Sigmoid colon (tissue), 6 donors: ENCODE measurements at regions not wholly inside any gene's neighbourhood (a gene's known extent, or its start where the extent isn't known, plus 50 kb on each side); places are given as distances from the start of the nearest gene placed in this dataset.

ENCODE experiments used
- DNase-seq: peaks from one replicate; pipeline ENCODE4 v3.0.0-alpha.2; 2019
- H3K27ac ChIP-seq, 4 donors: fragments of 200-600 bp; sonication (generic); one replicate each; pipeline ENCODE4 v1.5.1; 2016 to 2019; ENCODE audit warnings: mild to moderate bottlenecking in 1 of 4
- H3K27me3 ChIP-seq, 3 donors: fragments of 200-600 bp; sonication (generic); one replicate each; pipeline ENCODE4 v1.5.1; 2019; ENCODE audit warnings: mild to moderate bottlenecking in 1 of 3
- H3K36me3 ChIP-seq, 4 donors: fragments of 200-600 bp; sonication (generic); one replicate each; pipeline ENCODE4 v1.5.1; 2016 to 2019
- H3K4me1 ChIP-seq, 4 donors: fragments of 200-600 bp; sonication (generic); one replicate each; pipeline ENCODE4 v1.5.1; 2017 to 2019
- H3K4me3 ChIP-seq, 4 donors: fragments of 200-600 bp; sonication (generic); one replicate each; pipeline ENCODE4 v1.5.1; 2017 to 2019; ENCODE audit warnings: mild to moderate bottlenecking in 2 of 4, moderate library complexity in 1 of 4
- H3K9me3 ChIP-seq, 4 donors: fragments of 200-600 bp in 3 of 4; sonication (generic) in 3 of 4; one replicate each; pipeline versions ENCODE4 v1.5.1 to v1.6.1; 2013 to 2019
- CTCF ChIP-seq, 4 experiments: fragments of 450-650 bp in 3 of 4; fragments of 200-600 bp in 1 of 4; IDR thresholded peaks; one replicate each; pipeline ENCODE4 v1.5.1; 2016 to 2019; ENCODE audit warnings: antibody characterized with exemption in 4 of 4, mild to moderate bottlenecking in 3 of 4, moderate library complexity in 2 of 4
- EP300 ChIP-seq, 4 donors: sonication (generic); formaldehyde crosslinking; IDR thresholded peaks; one replicate each; pipeline ENCODE4 v1.6.1; 2017; ENCODE audit warnings: antibody characterized with exemption in 4 of 4
- POLR2A ChIP-seq, 2 donors: fragments of 450-650 bp; IDR thresholded peaks; one replicate each; pipeline ENCODE4 v1.6.1; 2016; ENCODE audit warnings: antibody characterized with exemption in 2 of 2, mild to moderate bottlenecking in 2 of 2, moderate library complexity in 2 of 2
- POLR2AphosphoS5 ChIP-seq, 4 donors: sonication (generic); formaldehyde crosslinking; IDR thresholded peaks; one replicate each; pipeline ENCODE4 v1.6.1; 2017; ENCODE audit warnings: antibody characterized with exemption in 4 of 4
- WGBS, 2 donors: extraction: QIAGEN DNeasy Blood & Tissue Kit; methylation state at CpG; one replicate each; pipeline ENCODE4 v1.1.7; 2013; 5-methylcytosine and 5-hydroxymethylcytosine counted together
- intact Hi-C: fragments of 100-400 bp; cut with DNase I; formaldehyde crosslinking; loops from one replicate; pipeline ENCODE4 v1.15.1; 2023
- donor health status: healthy with polysubstance abuse.
- donor health status: healthy.

- Histone ChIP-seq H3K27ac (no peak overlapping the region), H3K36me3 (no peaks in the 10 kb centered on the region), H3K4me3 (no peak overlapping the region), H3K9me3 (no peaks in the 10 kb centered on the region), H3K27me3 (no peaks in the 10 kb centered on the region), H3K4me1 (no peaks in the 10 kb centered on the region)
- 87 to 94% methylated on average over 8 of the region's 8 CpGs for WGBS, 2 donors
- intact Hi-C loops, result no loop called here
- TF ChIP-seq POLR2A (IDR thresholded peaks at IDR 0.05) (no peak), POLR2AphosphoS5 (IDR thresholded peaks at IDR 0.05) (no peak), CTCF (IDR thresholded peaks at IDR 0.05) (no peak), EP300 (IDR thresholded peaks at IDR 0.05) (no peak)
- DNase-seq, result no peak
Measured at GRCh38 chr18:60925892-60926291, 407.3 kb upstream of the CDH20 start.

GRCh38 chr18:60929966-60930365, 403.3 kb upstream of the CDH20 start:
- 80 to 82% methylated on average over 3 of the region's 3 CpGs for WGBS, 2 donors
- DNase-seq, result no peak
- H3K4me3 ChIP-seq, result no peak overlapping the region
- H3K36me3 ChIP-seq, result no peaks in the 10 kb centered on the region
- no peaks in the 10 kb centered on the region for H3K27me3 ChIP-seq
- H3K9me3 ChIP-seq, result no peaks in the 10 kb centered on the region
- H3K4me1 ChIP-seq, result no peaks in the 10 kb centered on the region
- TF ChIP-seq POLR2AphosphoS5 (IDR thresholded peaks at IDR 0.05) (no peak), EP300 (IDR thresholded peaks at IDR 0.05) (no peak), POLR2A (IDR thresholded peaks at IDR 0.05) (no peak), CTCF (IDR thresholded peaks at IDR 0.05) (no peak)
- no peak overlapping the region for H3K27ac ChIP-seq
- intact Hi-C loops, result no loop called here

GRCh38 chr18:60935041-60935910, 398.0 kb upstream of the CDH20 start:
- no peaks in the 10 kb centered on the region for H3K4me1 ChIP-seq
- DNase-seq, result no peak
- no peak overlapping the region for H3K27ac ChIP-seq
- H3K4me3 ChIP-seq, result no peak overlapping the region
- intact Hi-C loops, result no loop called here
- H3K27me3 ChIP-seq, result no peaks in the 10 kb centered on the region
- H3K9me3 ChIP-seq, result no peaks in the 10 kb centered on the region
- no peaks in the 10 kb centered on the region for H3K36me3 ChIP-seq
- TF ChIP-seq EP300 (IDR thresholded peaks at IDR 0.05) (no peak), CTCF (IDR thresholded peaks at IDR 0.05) (no peak), POLR2A (IDR thresholded peaks at IDR 0.05) (no peak), POLR2AphosphoS5 (IDR thresholded peaks at IDR 0.05) (no peak)
- 42 to 65% methylated on average over 5 of the region's 5 CpGs for WGBS, 2 donors

GRCh38 chr18:60936101-60936500, 397.1 kb upstream of the CDH20 start:
- no peak overlapping the region for H3K4me3 ChIP-seq
- H3K9me3 ChIP-seq, result no peaks in the 10 kb centered on the region
- H3K27me3 ChIP-seq, result no peaks in the 10 kb centered on the region
- TF ChIP-seq CTCF (IDR thresholded peaks at IDR 0.05) (no peak), POLR2A (IDR thresholded peaks at IDR 0.05) (no peak), POLR2AphosphoS5 (IDR thresholded peaks at IDR 0.05) (no peak)
- no peak overlapping the region for H3K27ac ChIP-seq
- H3K36me3 ChIP-seq, result no peaks in the 10 kb centered on the region
- no peak for DNase-seq
- intact Hi-C loops, result no loop called here
- no peaks in the 10 kb centered on the region for H3K4me1 ChIP-seq

- H3K4me3 ChIP-seq, result no peak overlapping the region
- no peak for DNase-seq
- no peak overlapping the region for H3K27ac ChIP-seq
- WGBS, 2 donors, result 72 to 83% methylated on average over 6 of the region's 6 CpGs
- H3K4me1 ChIP-seq, result no peaks in the 10 kb centered on the region
- TF ChIP-seq EP300 (IDR thresholded peaks at IDR 0.05) (no peak), POLR2A (IDR thresholded peaks at IDR 0.05) (no peak), POLR2AphosphoS5 (IDR thresholded peaks at IDR 0.05) (no peak), CTCF (IDR thresholded peaks at IDR 0.05) (no peak)
- no peaks in the 10 kb centered on the region for H3K27me3 ChIP-seq
- peaks cover 0 to 2% (median 0%) of the 10 kb centered on the region in 4 donors for H3K9me3 ChIP-seq
- intact Hi-C loops, result no loop called here
- no peaks in the 10 kb centered on the region for H3K36me3 ChIP-seq
Measured at GRCh38 chr18:60943297-60943696, 389.9 kb upstream of the CDH20 start.
